ENCODE measurements at regions not wholly inside any gene's neighbourhood (a gene's known extent, or its start where the extent isn't known, plus 50 kb on each side); places are given as distances from the start of the nearest gene placed in this dataset.

DNA sequence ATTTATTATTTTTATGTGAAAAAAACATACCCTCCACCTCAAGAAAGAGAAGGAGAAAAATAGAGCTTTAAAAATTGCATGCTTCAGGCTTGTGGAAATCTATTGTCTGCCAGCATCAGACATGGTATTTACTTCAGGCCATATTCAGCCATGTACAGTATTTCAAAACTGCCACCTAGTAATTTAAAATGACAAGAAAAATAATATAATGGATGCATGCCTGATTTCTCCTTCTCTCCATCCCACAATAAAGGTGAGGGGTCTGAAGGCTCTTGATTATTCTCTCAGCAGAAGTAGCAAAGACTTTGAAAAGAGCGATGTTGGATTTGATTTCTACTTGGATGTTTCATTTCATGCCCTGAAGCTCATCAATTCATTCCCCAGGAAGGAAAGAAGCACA is 250.7 kb downstream of the TBC1D4 start:
- DNase-seq: no peak

GRCh38 chr13:75226733-75227435 is 255.1 kb downstream of the TBC1D4 start:
- DNase-seq: no peak

DNA sequence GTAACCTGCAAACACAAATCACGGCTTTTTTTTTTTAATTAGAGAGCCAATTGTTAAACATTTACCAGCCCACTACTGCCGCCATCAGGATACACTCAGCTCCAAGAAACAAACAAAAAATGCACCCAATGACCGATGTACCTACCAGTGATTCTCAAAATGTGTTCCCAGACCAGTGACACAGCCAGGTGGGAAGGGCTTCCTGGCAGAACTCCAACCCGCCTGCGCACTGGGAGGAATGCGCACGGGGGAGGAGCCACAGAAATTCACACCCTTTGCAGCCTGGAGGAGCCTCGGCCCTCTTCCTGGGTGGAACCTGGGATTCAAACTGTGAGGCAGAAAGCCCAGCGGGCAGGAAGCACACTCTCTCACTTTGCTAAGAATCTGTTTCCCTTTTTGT is 255.9 kb downstream of the TBC1D4 start:
- DNase-seq: no peak

DNA sequence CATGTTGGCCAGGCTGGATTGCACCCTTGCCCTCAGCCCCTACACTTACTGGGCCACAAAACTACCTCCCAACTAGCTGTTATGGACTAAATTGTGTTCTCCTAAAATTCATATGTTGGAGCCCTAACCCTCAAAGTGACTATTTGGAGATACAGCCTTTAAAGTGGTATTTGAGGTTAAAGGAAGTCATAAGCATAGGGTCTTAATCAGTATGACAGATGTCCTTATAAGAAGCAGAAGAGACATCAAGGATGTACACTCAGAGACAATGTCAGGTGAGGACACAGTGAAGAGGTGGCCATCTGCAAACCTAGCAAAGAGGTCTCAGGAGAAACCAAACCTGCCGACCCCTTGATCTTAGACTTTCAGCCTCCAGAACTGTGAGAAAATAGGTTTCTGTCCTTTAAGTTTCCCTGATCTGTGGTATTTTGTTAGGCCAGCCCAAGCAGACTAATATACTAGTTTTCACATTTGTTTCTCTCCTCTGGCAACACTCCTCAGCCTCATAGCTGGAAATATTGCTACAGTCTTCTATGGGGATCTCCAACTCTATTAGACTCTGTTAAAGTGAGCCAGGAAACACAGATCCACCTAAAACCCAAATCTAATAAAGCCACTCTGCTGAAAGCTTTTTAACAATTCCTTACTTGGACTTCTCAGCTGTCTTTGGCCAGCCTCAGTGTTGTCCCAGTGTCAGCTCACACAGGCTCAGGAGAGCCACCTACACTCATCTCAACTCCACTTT is 256.5 kb downstream of the TBC1D4 start:
- no peak for DNase-seq

DNA sequence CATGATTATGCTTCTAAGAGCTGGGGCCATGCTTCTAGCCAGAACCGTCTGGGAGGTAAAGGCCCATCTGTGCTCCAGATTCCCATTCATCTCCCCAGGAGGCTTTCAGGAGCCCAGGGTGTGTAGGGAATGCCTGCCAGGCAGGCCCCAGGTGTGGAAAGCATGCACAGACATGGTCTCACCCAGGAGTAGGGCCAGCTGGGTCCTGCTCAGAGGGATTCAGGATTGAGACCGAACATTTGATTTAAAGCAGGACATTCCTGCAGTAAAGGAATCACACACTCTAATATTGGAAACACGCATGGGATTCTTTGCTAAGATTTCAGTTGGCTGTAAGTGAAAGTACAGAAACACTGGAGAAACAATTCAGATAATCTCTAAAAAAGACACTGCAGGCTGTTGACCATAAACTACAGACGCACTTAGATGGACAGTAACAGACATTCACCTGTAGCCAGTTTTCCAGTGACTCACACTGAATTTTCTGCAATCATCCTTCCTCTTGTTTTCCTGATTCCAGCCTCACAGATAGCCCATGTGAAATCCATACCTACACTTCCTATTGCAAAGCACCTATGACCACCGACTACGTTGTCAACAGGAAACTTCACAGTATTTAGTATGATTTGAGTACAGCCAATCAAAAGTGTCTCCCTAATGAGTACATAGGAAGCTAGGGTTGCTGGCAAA is 257.8 kb downstream of the TBC1D4 start:
- no peak for DNase-seq

DNA sequence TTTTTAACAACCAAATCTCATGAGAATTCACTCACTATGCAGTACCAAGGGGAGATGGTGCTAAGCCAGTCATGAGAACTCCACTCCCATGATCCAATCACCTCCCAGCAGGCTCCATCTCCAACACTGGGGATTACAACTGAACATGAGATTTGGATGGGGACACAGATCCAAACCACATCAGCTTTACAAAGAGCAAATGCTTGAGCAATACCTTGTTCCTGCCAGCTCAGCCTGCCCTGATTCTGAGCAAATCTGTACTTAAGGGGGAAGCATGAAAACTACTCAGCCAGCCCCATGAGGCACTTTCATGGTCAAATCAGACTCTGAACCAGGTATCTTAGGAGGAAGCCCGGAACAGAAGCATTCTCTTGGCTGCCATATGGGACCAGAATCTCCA is 259.9 kb downstream of the TBC1D4 start:
- no peak for DNase-seq

GRCh38 chr13:75220861-75221260 is 261.1 kb downstream of the TBC1D4 start:
- DNase-seq: no peak

- DNase-seq: no peak
Observed at GRCh38 chr13:75220238-75220542, 261.8 kb downstream of the TBC1D4 start.

GRCh38 chr13:75219479-75220237 is 262.3 kb downstream of the TBC1D4 start:
- DNase-seq: peak; percentile 94

GRCh38 chr13:75217949-75218348 is 264.0 kb downstream of the TBC1D4 start:
- peak; percentile 29 for DNase-seq

DNA sequence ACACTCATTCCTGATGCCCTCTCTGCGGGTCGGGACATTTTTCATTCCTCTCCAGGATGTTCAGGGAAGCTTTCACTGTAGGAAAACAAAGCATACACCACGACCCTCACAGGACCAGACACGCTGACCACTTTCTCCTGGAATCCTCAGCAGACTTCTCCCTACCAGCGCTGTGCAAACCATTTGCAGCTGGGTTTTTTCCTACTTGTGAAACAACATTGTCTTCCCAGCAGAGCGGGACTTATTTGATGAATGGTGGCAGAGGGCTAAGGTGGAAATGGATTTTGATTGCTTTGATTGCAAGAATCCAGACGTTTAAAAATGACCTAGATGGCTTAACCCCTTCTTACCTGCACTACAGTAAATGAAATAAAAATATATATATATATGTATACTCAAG is 265.9 kb downstream of the TBC1D4 start:
- peak; percentile 42 for DNase-seq

- DNase-seq: no peak
Observed at GRCh38 chr13:75214846-75215245, 267.1 kb downstream of the TBC1D4 start.

DNA sequence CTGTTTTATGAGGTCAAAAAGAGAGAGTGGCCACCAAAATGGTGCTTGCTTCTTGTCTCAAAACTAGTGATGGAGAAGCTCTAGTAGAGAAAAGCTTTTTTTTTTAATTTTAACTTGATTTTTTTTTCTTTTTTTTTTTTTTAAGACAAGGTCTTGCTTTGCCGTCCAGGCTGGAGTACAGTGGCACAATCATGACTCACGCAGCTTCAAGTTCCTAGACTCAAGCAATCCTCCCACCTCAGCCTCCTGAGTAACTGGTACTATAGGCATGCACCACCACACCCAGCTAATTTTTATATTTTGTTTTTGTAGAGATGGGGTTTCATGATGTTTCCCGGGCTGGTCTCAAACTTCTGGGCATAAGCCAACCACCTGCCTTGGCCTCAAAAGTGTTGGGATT is 279.0 kb downstream of the TBC1D4 start:
- DNase-seq: no peak

DNA sequence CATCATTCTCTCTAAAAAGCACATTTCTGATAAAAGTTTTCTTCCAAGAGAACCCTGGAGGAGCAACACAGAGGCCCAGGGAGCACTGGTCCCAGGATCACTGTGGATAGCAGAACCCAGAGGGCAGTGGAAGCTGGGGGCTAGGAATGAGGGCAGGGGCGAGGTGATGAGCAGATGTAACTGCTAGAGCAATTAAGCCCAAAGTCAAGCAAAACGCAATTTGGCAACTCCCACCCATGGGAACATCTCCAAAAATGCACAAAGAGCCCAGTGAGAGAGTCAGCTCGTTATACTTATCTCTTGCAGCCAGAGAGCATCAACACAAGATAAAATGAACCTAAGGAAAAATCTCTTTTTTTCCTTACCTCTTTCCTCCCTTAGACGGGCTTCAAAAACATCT is 284.2 kb downstream of the TBC1D4 start:
- DNase-seq: no peak

DNA sequence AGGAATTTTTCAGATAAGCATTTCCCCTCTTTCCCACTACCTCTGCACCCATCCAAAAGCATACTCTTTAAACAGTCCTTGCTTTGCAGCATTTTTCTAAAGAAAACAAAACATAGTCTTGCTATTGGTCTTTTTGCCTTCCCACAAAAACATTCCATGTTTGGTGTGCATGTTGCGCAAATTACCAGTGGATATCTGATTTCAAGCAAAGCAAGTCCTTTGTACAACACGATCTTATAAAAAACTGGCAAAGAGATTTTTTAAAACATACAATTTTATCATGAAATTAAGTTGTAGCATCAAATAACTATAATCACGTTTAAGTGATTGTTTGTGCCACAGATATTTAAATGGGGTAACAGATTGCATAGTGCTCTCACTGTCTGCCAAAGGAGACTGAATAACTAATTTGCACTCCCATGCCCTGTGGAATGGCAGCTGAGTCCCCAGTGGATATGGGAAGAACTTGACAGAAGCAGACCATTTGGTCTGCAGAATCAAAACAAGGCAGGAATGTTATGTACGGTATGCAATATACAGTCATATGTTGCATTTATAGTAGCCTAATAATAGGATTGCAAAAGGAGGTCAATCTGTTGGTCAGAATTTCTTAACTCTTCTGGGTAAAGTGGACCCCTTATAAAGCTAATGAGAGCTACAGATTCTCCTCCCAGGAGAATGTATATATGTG is 285.7 kb downstream of the TBC1D4 start:
- DNase-seq: peak; percentile 32

DNA sequence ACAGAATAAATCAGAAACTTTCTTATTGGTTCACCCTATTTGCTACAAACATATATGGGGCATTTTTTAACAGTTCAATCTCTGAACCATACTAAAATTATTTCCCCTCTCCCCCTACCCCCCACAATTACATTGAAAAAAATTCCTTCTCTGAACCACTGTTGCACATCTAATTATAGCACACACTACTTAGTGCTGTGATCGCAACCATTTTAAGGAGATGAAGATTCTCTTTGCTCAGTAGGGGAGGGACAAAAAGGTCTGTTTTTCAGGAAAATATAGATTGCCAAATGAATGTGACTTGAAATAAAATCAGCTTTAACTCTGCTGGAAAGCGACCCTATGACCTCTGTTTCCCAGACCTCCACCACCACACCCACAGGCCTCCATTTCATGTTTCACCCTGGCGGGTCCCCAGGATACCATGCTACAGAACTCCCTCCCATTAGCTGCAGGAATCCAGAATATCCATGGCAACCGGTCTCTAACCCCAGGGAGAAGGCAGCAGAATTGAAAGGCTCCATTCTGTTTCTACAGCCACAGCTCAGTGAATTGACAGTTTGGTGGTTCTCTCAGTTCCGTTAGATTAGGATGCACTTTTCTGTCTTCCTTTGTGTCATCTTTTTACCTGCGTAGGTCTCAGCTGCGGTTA is 286.3 kb downstream of the TBC1D4 start:
- peak; percentile 64 for DNase-seq

DNA sequence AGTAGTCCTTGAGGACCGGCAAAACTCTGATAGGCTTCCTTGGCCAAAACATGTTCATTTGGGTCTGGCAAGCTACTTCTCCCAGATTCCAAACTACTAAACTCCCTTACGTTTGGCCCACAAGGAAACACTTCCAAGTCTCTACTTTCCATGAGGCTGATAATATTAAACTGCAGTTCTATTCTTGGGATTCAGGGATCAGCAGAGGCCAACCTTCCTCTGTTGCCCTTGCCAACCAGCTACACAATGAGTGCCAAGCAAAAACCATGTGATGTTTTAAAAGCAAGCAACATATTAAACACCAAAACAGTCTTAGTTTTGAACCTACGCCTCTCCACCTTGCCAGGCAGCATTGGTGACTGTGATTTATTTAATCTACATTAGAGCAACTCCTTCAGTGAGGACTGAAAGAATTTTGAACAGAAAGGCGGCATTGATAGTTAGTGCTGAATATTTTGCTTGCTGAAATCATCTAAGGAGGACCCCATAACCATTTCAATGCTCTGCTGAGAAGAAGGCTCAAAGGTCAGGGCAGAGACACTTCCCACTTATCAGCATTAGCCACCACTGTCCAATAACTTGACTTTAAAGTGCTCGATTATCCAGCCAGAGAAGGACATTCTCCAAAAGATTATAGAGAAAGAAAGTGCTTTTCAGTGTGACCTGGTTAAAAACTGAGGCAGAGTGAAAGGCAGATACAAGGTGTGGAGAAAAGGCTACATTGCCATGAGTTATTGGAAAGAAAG is 287.1 kb downstream of the TBC1D4 start:
- no peak for DNase-seq

DNA sequence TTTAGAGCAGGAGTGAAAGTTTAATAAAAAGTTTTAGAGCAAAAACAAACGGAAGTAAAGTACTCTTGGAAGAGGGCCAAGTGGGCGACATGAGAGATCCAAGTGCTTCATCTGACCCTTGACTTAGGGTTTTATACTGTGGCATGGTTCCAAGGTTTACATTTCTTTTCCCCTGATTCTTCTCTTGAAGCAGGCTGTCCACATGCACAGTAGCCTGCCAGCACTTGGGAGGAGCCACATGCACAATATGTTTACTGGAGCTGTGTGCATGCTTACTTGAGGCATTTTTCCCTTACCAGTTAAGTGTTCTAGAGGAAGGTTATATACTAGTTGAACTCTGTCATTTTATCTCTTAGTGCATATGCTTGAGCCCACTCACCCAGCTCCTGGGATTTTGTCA is 295.6 kb downstream of the TBC1D4 start:
- DNase-seq: no peak

DNA sequence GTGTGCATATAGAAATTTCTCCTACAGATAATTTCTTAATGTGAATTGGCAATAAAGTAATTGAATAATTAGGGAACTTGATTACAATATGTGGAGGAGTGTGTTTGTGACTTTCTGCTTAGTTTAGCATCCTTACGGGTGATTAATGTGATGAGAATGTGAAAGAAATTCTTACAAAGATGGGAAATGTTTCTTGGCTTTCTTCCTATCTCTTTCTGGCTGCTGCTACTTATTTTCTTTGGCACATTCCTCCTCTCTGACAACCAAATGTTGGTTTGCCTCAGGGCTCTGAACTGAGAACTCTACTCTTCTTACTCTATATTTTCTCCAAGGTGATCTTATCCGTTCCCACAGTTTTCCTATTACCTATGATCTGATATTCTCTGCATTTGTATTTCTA is 300.1 kb downstream of the TBC1D4 start:
- DNase-seq: no peak

GRCh38 chr13:75180805-75181455 is 301.0 kb downstream of the TBC1D4 start:
- DNase-seq: no peak

GRCh38 chr13:75178436-75178835 is 303.5 kb downstream of the TBC1D4 start:
- DNase-seq: no peak

Data from retina (tissue), 1 donor.